MCF 10A (cell line): ENCODE measurements at regions not wholly inside any gene's neighbourhood (a gene's known extent, or its start where the extent isn't known, plus 50 kb on each side); places are given as distances from the start of the nearest gene placed in this dataset.

Experiments
- BruUV-seq: library from RNA; stranded (reverse); fragments of 400-500 nt; replicated peaks from 2 replicates; lab custom pipeline; 2021; lab: Mats Ljungman, UMichigan
- CTCF ChIA-PET: fragments of 300-600 bp; sonication (Branson Sonifier 250); formaldehyde crosslinking; extraction: SDS; loops from one replicate; lab custom pipeline; 2021; ENCODE audit warnings: antibody characterized with exemption, inconsistent platforms; lab: Yijun Ruan, JAX
- POLR2A ChIA-PET: fragments of 300-600, 350-650 bp; sonication (Branson Sonifier 250); formaldehyde crosslinking; extraction: SDS; loops from one replicate; lab custom pipeline; 2020; ENCODE audit warnings: antibody characterized with exemption, inconsistent platforms; lab: Yijun Ruan, JAX
- DNase-seq: peaks from one replicate; pipeline ENCODE4 v3.0.0-alpha.2; 2018; ENCODE audit not compliant: unreplicated experiment
- H3K27ac Mint-ChIP-seq: one replicate; pipeline ENCODE4 v1.8.0; 2022; ENCODE audit warnings: mild to moderate bottlenecking, low read depth, mixed read lengths; ENCODE audit not compliant: unreplicated experiment
- H3K27me3 Mint-ChIP-seq: one replicate; pipeline ENCODE4 v1.8.0; 2022; ENCODE audit warnings: mixed read lengths; ENCODE audit not compliant: insufficient read depth, unreplicated experiment
- H3K36me3 Mint-ChIP-seq: one replicate; pipeline ENCODE4 v1.8.0; 2022; ENCODE audit warnings: mild to moderate bottlenecking, moderate library complexity, mixed read lengths; ENCODE audit not compliant: insufficient read depth, unreplicated experiment
- H3K4me1 Mint-ChIP-seq: one replicate; pipeline ENCODE4 v1.8.0; 2022; ENCODE audit warnings: mixed read lengths; ENCODE audit not compliant: insufficient read depth, unreplicated experiment
- H3K4me3 Mint-ChIP-seq: one replicate; pipeline ENCODE4 v1.8.0; 2022; ENCODE audit warnings: mild to moderate bottlenecking, moderate library complexity, mixed read lengths; ENCODE audit not compliant: unreplicated experiment
- H3K9me3 Mint-ChIP-seq: one replicate; pipeline ENCODE4 v1.8.0; 2022; ENCODE audit warnings: mixed read lengths; ENCODE audit not compliant: unreplicated experiment
- intact Hi-C: fragments of 100-400 bp; cut with micrococcal nuclease; formaldehyde crosslinking; loops from 2 replicates; pipeline ENCODE4 v1.14.1; 2022
- TF ChIP-seq, protein P1 (sequence below): fragments of 200-600 bp; IDR thresholded peaks from one replicate; pipeline ENCODE4 v1.8.0; 2022; ENCODE audit warnings: antibody characterized with exemption, mild to moderate bottlenecking; ENCODE audit not compliant: unreplicated experiment

DNA sequence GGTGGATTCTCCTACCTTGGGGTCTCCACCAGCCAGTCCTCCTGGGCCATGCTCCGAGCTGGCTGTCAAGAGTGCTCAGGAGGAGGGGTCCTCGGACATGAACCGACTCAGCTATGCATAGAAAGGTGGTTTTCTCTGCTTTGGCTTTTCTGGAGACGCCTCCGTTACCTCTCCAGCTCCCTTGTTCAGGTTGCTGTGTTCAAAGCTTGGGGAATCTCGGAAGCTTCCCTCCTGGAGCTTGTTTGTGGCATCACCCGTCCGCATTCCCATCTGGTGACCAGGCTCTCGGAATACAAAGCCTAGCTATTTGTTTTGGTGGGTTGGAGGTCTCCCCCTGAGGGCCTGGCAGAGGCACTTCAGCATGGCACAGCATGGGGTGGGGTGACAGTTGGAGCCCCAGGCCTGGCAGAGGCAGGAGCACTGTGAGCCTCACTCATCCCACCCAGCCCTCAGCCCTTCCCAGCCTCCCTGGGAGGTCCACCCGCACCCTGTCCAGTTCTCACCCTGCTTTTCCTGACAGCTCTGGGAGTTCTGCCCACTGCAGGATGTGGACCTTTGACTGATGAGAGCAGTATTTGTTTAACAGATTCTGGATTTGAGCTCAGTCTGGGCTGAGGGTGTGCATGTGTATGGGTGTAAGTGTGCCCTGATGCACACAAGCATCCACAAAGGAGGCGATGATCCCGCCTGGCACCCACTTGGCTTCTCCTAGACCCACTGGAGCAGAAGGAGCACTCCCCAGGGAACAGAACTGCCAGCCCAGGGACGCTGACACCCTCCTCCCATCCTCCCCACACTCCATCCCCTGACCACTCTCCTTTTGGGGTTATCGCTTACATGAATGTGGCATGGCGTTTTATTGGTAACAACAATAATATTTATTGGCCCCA is 107.3 kb upstream of the HS6ST1 start:
- ChIA-PET POLR2A (interaction anchor here (0.7 kb wide), 1 partner anchor 210 kb away, joined by 3 read pairs; no protein-coding TSS in a partner anchor), CTCF (interaction anchor here (0.6 kb wide), 1 partner anchor 89 kb away, joined by 3 read pairs; no protein-coding TSS in a partner anchor)
- BruUV-seq: no TSS peak
- peaks cover 11% of the 10 kb centered on the region for H3K27me3 Mint-ChIP-seq
- H3K36me3 Mint-ChIP-seq: no peaks in the 10 kb centered on the region
- peaks cover 23% of the 10 kb centered on the region for H3K9me3 Mint-ChIP-seq
- intact Hi-C loops: no loop called here
- no peak overlapping the region for H3K27ac Mint-ChIP-seq
- H3K4me3 Mint-ChIP-seq: no peak overlapping the region
- TF ChIP-seq, protein P1, sequence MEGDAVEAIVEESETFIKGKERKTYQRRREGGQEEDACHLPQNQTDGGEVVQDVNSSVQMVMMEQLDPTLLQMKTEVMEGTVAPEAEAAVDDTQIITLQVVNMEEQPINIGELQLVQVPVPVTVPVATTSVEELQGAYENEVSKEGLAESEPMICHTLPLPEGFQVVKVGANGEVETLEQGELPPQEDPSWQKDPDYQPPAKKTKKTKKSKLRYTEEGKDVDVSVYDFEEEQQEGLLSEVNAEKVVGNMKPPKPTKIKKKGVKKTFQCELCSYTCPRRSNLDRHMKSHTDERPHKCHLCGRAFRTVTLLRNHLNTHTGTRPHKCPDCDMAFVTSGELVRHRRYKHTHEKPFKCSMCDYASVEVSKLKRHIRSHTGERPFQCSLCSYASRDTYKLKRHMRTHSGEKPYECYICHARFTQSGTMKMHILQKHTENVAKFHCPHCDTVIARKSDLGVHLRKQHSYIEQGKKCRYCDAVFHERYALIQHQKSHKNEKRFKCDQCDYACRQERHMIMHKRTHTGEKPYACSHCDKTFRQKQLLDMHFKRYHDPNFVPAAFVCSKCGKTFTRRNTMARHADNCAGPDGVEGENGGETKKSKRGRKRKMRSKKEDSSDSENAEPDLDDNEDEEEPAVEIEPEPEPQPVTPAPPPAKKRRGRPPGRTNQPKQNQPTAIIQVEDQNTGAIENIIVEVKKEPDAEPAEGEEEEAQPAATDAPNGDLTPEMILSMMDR: no peak
- no peak for DNase-seq
- H3K4me1 Mint-ChIP-seq: peaks cover 6% of the 10 kb centered on the region

DNA sequence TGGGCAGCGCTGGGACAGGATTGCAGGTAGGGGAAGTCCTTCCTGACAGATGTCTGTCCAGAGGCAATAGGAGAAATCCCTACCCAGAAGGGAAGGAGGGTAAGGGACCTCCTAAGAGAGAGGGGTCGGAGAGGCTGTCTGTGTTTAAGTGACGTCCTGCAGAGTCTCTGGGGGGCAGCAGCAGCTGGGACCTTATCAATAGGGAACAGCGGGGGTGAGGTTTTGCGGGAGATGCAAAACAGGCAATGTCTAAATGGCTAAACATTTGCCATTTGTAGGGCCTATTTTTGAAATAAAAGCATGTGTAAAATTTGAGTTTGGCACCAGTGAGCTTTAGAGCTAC is 108.7 kb upstream of the HS6ST1 start:
- Mint-ChIP-seq H3K36me3 (no peaks in the 10 kb centered on the region), H3K9me3 (peaks cover 30% of the 10 kb centered on the region), H3K4me1 (peaks cover under 1% of the 10 kb centered on the region), H3K27ac (no peak overlapping the region), H3K4me3 (no peak overlapping the region), H3K27me3 (peaks cover 11% of the 10 kb centered on the region)
- CTCF ChIA-PET: no interaction called here
- TF ChIP-seq, protein P1: no peak
- no TSS peak for BruUV-seq
- intact Hi-C loops: no loop called here
- no peak for DNase-seq
- POLR2A ChIA-PET: no interaction called here

DNA sequence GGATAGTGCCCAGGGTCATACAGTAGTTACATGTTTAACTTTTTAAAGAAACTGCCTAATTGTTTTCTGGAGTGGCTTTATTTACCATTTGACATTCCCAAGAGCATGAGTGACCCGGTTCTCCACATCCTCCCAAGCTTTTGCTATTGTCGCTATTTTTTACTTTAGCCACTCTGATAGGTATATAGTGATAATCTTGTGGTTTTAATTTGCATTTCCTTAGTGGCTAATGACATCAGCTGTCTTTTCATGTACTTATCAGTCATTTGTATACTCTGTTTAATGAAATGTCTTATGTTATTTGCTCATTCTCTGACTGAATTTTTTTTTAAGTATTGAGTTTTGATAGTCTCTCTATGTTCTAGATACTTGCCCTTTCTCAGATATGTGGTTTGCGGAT is 109.7 kb upstream of the HS6ST1 start:
- Mint-ChIP-seq H3K27me3 (peaks cover 11% of the 10 kb centered on the region), H3K9me3 (peaks cover 35% of the 10 kb centered on the region), H3K27ac (no peak overlapping the region), H3K36me3 (no peaks in the 10 kb centered on the region), H3K4me3 (no peak overlapping the region), H3K4me1 (no peaks in the 10 kb centered on the region)
- BruUV-seq: no TSS peak
- no peak for DNase-seq
- TF ChIP-seq, protein P1: no peak
- CTCF ChIA-PET: no interaction called here
- POLR2A ChIA-PET: no interaction called here
- intact Hi-C loops: no loop called here

DNA sequence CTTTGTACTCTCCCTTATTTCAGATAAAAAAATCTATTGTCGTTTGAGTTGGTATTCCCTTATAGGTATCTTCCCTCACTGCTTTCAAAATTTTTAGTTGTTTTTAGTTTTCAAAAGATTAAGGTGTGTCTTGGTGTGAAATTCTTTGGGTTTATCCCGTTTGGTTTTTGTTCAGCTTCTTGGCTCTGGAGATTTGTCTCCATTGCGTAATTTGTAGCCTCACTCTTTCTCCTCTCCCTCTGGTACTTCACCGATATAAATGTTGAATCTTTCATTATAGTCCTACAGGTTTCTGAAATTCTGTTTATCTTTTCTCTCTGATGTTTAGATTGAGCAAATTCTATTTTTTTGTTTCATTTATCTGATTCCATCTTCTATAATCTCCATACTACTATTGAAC is 113.8 kb upstream of the HS6ST1 start:
- H3K4me3 Mint-ChIP-seq: no peak overlapping the region
- peaks cover 11% of the 10 kb centered on the region for H3K27me3 Mint-ChIP-seq
- no peak overlapping the region for H3K27ac Mint-ChIP-seq
- no peaks in the 10 kb centered on the region for H3K4me1 Mint-ChIP-seq
- H3K36me3 Mint-ChIP-seq: no peaks in the 10 kb centered on the region
- intact Hi-C loops: no loop called here
- peaks cover 35% of the 10 kb centered on the region for H3K9me3 Mint-ChIP-seq
- DNase-seq: no peak
- TF ChIP-seq, protein P1: no peak
- ChIA-PET POLR2A (no interaction called here), CTCF (no interaction called here)
- no TSS peak for BruUV-seq
